ENCODE measurements at regions not wholly inside any gene's neighbourhood (a gene's known extent, or its start where the extent isn't known, plus 50 kb on each side); places are given as distances from the start of the nearest gene placed in this dataset.

DNA sequence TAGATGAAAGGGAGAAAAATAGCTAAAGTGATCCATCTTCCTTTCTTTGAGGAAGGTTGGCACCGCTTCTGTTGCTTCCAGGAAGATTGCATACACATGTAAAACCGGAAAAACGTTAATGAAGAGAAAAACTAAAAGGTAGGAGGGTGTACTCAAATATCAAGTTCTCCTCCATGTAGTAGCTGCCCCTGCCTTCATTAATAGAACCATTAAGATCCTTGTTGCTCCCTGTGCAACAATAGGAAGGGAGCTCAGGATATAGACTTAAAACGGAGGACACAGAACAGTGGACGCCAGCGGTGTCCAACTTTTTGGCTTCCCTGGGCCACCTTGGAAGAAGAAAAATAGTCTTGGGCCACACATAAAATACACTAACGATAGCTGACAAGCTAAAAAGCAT lies 118.9 kb downstream of the TMEM174 start:
- no peak for DNase-seq (ENCODE audit: low read depth)

DNA sequence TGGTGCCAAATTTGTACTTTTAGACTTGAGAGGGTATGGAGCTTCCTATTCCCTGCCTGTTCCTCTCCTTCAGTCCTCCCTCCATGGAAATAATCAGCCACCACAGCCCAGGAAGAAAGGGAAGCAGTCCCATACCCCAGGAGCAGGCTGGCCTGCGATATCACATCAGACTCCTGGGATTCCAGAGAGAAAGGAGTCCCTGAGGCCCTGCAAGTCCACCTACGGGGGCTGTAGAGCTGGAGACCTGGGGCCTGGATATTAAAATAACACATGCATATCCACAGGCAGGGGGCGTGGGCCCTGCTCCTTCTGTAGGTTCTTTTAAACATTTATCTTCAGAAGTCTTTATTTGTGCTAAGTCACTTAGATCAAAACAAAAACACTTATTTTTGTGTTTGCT lies 117.2 kb downstream of the TMEM174 start:
- DNase-seq (ENCODE audit: low read depth): no peak

DNA sequence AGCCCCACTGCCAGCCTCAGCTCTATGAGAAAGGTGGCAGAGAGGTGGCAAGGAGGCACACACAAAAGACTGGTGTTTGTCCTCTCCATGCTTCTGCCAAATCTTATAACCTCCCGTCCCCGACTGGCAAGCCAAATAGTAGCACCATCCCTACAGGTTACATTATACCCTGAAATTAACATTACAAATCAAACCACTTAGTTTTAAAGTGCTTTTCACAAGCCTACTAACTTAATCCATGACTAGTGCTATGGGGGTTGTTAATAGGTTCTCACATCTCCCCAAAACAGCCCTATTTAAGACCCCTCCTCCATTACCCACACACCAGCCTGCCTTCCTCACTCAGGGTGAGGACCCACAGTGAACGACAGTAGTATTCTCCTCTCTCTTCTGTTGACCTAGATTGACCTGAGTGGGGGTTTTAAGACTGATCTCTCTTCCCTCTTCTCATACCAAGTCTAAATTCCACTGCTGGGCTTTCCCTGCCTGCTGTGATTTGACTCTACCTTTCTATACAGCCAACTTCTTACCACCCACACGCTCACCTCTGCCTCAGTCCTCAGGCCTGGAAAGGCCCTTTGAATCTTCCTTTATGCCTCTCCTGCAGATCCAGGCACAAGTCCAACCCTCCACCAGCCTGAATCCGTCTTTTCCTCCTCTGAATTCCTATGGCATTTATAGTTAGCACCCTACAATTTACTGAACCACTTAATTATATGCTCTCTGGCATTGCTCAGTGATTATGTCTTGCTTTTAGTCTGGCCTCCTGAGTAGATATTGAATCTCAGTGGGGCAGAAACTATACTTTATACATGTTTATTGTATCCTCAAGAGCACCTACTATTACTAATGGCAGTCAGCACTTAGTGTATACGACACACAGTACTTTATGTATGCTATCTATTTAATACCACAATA lies 116.1 kb downstream of the TMEM174 start:
- DNase-seq (ENCODE audit: low read depth): no peak

DNA sequence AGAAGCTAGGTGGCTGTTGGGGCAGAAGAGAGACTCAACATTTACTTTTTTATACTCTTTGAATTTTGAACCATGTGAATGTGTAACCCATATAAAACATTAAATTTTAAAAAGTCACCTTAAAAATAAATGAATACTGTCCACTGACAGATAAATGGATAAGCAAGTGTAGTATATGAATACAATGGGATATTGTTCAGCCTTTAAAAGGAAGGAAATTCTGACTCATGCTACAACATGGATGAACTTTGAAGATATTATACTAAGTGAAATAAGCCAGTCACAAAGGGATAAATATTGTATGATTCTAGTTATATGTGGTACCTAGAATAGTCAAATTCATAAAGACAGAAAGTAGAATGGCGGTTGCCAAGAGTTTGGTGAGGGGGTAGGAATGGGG lies 113.9 kb downstream of the TMEM174 start:
- DNase-seq (ENCODE audit: low read depth): no peak

DNA sequence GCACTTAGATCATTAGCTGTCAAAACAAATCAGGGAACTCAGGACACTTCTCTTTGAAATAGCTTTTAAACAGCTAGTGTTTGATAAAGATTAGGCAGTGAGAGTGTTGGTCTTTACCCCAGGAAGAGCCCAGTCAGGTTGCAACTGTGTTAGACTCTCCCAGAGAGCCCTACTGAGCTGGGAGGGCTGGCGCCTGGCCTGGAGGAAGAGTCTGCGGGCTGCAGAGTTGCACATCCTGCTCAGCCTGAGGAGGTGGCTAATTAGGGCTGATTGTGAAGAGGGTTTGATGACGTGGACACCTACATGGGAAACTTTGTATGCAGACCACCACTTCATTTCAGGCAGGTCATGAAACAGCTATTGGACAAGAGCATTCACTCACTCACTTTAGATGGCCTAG lies 112.0 kb downstream of the TMEM174 start:
- no peak for DNase-seq (ENCODE audit: low read depth)

DNA sequence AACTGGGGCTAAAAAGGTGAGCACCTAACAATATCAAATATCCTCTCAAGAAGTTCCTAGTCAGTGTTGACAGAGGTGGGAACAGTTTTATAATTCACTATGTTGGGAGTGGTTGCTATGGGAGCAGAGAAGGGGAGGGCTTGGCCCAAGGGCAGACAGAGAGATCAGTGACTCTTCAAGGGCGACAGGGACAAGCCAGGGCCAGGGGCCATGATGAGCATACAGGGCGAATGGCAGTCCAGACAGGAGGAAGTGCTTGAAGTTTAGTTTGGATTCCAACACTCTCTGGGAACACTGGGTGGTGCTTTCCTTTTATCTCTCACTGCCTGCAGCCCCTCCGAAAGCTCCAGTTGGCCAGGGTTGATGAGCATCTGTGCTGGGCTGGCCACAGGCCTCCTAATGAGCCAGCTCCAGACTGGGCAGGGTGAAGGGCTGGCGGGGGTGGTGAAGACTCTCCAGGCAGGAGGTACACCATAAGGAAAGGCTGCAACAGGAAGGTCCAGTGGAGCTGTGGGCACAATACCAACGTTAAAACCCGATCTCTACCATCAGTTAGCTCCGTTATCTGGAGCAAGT lies 111.3 kb downstream of the TMEM174 start:
- DNase-seq (ENCODE audit: low read depth): no peak

DNA sequence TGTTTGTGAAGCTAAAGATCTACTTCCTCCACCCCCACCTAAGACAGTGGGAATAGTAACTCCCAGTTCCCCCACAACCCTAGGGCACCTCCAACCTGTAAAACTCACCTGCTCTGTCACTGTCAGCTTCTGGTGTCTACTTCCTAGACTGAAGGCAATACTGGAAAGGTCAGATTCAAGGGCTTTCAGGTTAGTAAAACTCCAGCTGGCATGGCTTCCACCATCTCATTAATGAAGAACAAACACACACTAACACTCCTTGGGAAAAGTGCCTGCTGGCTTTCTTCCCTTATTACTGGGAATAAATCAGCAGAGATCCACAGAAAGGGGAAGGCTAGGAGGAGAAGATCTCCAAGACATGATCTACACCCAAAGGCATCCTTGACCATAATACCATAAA lies 109.9 kb downstream of the TMEM174 start:
- no peak for DNase-seq (ENCODE audit: low read depth)

DNA sequence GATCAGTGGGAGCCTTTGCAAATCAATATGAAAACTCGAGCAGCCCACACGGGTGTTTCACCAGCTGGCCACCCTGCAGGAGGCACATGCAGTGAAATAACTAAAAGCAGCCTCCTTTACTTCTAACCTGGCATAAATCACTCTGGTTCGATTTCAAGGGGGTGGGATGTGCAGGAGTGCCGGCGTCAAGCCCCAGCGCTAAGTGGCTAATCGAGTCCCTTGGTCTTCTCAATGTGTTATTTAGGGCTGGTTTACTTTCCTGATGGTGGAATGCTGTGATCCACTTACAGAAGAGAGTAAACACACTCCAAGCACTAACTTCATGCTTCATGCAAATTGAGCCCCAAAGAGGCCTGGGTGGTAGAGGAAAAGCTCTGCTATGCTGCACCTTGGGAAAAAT lies 109.4 kb downstream of the TMEM174 start:
- no peak for DNase-seq (ENCODE audit: low read depth)

DNA sequence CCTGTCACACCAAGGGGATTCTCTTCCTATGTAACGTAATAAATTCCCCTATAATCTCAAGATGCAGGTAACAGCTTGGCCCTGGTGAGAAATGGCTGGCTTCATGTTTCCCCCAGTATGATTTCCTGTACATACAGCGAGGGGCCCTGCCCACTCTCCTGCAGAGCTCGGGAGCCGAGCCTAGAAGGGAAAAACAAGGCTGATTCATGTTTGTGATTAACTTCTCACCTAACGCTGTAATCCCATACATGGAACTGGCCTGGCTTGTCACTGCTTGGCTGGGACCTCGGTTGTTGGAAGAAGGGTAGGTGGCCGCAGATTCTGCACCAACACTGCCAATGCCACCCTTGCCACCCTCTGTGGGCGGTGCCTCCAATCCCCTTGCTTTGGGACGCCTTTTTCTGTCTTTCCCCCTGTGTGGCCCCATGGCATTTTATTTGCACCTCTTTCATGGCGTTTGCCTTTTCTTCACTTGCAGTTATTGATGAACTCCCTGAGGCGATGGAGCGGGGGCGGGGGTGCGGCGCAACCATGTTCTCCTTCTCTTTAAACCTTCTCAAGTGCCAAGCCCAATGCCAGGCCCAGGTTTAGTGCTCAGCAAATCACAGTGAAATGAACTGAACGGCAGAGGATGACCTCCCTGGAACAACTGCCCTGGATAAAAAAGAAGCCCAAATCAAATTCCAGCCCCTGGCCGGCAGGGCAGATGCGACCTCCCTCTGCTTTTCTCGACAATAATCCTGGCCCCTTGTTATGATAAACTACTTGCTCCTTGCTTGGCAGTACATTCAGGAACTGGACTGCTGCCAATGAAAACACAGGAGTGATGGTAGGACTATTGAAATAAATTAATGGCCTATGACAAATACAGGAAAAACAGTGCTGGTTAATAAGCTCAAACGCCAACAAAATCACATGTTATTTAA lies 108.1 kb downstream of the TMEM174 start:
- DNase-seq (ENCODE audit: low read depth): no peak

DNA sequence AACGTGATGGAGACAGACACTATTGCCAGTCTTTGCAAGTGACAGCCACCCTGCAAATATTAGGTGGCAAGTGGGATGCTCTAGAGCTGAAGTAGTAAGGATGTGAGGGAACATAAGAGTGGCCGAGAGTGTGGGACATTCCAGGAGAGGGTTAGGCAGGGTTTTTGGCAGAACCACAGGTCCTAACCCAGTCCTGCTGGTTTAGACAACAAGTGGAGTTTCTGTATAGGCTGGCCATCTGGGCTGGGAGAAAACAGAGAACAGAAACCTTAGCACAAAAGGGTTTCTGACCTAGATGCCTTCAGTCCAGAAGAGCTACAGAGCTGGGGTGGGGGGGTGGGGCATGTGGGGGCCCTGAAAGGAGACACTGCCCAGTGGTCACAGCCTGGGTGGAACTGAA lies 107.4 kb downstream of the TMEM174 start:
- no peak for DNase-seq (ENCODE audit: low read depth)

DNA sequence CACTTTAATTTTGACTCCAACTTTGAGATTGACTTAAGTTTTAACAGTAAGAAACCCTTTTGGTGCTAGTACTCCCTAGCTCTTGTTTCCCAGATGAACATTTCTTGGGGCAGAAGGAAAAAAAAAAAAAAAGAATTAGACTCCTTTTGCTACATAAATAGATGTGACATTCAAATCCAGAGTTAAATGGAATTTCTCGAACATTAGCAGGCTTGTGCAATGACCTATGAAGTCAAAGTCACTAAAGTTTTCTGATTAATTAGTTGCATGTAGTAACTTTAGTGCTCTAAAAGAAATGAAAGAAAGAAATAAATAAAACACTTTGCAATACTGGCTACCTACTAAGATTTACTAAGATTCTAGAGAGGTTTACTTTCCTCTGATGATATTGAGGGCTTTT lies 106.8 kb downstream of the TMEM174 start:
- DNase-seq (ENCODE audit: low read depth): no peak

DNA sequence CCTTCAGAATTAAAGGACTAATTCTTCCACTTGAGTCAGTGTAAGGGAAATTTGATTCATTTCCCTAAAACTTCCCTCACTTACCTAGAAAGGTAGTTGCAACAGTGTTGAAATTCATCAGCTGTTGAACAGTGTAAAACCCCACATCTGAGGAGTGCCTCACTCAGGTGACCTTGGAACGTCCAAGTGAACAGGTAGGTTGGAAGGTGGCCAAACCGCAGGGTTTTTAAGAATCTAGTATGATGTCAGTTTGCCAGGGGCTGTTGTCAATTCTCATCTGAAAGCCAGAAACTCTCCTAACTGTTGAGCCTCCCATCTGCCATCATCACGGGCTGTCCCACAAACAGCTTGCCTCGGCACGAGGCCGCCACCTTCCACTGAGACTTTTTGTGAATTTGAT lies 105.7 kb downstream of the TMEM174 start:
- no peak for DNase-seq (ENCODE audit: low read depth)

DNA sequence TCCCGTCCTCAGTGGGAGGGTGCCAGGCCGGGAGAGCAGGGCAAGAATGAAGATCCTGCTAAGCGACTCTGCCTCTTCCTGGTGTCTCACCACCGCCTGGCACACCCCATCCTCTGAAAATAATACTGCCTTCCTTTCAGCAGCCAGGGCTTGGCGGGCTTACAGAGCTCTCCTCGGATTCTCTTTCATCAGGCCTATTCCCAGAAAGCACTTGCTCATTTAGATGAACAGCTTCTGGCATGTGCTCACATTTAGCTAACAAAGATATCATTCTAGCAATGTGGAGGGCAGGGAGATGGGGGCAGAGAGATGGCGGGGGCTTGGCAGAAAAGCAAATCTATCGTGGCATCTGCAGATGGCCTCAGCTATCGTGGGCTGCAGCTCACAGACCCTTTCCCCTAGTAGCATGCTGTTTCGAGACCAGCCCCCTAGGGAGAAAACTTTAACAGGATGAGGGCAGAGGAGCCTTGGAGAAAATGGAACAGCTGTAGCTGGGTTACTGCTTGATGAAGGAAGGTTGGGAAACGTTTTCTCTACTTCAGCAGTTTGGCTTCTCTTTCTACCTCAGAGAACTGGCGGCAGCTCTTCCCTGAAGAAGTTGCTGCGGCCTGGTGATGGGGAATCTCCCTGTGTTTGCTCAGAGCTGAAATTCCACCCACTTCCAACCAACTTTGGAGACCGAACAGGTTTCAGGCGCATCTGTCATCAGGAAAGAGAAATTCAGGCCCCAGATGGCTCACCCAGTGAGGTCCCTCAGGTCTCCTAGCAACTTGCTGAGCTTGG lies 102.1 kb downstream of the TMEM174 start:
- no peak for DNase-seq (ENCODE audit: low read depth)

DNA sequence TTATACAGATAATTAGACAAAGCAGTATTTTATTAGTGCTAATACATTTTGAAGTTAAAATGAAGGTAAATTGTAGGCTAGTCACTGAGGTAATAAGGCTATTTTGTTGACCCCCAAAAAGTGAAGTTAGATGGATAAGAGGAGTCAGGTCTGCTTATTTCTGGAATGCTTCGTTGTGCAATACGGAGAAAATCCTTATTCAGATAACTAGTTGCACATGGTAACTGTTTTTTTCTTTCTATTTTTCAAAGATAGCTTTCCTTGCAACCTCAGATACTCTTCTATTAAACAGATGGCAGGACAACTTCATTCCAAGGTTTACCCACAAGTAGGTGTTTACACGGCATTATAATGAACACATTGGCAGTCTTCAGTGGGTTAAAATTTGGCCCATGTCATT lies 101.1 kb downstream of the TMEM174 start:
- DNase-seq (ENCODE audit: low read depth): no peak

DNA sequence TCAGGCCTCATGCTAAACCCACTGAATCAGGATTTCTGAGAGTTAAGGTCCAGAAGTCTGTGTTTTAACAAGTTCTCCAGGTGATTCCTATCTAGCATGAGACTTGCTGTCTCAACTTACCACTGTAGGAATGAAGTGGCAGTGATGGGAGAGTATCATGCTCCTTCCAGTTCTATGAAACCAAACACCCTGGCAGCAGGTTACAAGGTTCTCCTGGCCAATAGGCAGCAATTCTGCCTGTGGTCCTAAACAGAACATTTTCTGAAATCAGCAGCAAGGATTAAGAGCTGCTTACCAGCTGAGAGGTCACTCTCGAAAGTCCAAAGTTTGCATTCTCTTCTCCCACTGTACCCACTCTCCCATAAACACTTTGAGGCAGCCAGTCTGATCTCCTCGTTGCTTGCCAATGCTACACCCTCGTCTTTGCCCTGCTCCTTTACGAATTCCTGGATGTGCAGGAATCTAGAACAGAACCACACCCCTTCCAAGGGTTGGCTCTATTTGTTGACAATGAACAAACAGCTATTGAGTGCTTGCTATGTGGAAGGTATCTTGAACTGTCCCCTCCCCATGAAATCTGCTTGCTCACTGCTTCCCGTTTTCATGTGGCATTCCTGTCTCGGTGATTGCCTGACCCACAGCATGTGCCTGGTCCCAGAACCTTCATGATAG lies 100.5 kb downstream of the TMEM174 start:
- no peak for DNase-seq (ENCODE audit: low read depth)

DNA sequence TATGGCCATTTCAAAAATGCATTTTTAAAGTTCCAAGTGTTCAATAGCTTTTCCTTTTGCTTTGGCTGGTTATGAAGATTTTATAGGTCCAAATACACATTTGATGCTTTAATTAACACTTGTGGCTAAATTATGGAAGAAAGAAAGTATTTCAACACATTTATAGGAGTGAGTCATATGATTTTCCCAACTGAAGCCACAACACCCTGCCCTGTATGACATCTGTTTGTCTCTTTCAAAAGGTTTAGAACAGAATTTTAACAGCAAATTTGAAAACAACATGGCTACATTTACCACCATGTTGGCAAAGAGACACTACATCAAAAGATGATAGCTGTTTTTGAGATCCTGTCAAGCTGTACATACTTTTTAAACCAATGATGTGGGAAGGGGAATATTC lies 99.4 kb downstream of the TMEM174 start:
- DNase-seq (ENCODE audit: low read depth): no peak

DNA sequence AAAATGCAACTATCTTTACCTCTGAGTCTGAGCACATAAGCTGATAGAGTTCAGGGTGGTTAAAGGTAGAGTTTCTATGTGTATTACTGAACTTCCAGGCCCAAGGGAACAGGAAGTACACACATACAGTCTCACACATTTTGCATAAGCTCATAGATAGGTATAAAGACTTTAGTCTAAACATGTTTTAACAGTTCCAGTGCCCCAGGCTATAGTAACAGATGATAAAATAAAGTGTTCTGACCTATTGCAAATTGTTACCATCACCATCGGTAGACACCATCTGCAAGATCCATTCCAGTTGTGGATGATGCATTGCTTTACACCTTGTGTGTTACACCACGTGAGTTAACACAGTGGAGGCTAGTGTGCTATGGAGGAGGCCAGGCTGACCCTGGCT lies 95.8 kb downstream of the TMEM174 start:
- no peak for DNase-seq (ENCODE audit: low read depth)

DNA sequence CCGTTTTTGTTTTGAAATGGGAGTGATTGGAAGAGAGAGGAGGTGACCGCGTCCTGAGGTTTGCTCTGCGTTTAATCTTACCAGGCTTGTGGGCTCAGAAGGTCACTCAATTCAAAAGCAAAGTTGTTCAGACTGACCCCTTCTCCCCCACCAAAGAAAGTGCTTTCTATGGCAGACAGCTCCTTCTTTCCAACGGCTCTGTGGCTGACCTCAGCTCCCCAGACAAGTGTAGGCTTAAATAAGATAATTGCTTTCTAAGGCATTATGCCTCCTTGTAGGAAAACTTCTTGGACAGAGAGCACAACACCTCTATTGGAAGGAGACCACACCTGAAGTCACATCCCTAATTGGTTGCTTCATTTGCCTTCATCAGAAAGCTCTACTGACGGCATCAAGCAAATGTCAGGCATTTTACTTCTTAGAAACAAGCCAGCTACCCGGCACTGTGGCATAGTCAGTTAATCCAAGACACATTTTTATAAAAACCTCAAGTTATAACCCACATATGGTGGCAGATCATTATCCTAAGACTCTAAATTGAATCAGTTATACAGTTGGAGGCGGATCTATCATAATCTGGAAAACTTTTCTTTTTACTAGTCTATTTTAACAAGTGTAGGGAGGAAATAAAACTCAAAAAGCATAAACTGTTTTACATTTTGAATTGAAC lies 94.9 kb downstream of the TMEM174 start:
- no peak for DNase-seq (ENCODE audit: low read depth)

DNA sequence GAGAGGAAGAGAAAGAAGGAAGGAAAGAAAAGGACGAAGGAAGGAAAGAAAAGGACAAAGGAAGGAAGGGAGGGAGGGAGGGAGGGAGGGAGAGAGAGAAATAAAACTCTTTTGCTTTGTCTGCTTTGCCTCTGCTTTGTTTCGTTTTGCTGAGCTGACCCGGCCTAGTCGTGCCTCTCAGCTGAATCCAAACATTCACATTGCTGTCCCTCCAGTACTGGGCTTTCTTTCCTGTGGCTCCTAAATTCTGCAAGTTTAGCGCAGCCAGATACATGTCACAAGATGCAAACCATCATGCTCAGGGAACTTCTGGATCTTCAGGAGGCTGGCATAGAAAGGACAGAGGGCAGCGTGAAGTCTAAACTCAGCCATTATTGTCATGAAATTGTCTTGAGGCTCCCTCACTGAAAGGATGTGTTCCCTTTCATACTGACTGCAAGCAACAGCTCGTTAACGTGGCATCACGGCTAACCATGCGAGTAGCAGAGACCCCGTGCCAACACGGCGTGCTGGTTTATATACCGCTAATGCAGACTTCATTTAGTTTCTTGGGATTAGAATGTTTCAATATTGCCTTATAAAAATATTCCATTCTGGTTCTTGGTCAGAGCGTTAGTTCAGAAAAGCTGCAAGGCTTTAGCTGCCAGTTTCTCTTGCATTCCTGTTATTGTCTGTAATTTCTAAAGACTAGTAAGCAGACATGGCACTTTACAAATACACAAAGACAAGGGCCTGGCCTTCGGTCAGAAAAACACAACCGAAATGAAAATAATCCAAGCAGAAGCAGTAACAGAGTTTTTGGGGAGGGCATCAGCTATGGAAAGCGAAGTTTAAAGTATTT lies 94.2 kb downstream of the TMEM174 start:
- DNase-seq (ENCODE audit: low read depth): no peak

DNA sequence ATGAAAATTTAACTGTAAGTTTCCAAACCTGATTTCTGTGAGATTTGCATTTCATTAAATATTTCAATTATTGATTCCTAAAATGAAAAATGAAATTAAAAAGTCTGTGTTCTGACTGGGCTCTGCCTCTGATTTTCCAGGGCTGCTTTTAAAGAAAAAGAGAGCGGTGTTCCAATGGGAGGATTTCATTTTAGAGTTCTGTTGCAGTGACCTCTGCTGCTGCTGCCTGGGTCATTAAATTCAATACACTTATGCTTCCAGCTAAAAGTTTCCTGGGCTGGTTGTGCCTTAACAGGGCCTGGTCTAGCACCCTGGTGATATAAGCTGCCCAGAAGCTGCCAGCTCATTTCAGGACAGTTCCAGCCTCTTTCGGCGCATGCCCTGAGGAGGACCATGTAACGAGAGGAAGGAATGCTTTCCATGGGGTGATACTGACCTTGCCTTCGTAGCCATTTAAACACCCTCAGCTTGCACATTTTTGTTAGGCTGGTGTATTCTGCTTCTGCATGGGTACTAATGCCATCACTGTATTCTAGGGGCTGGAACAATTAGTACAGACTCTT lies 93.3 kb downstream of the TMEM174 start:
- DNase-seq (ENCODE audit: low read depth): no peak
